ENCODE measurements at regions not wholly inside any gene's neighbourhood (a gene's known extent, or its start where the extent isn't known, plus 50 kb on each side); places are given as distances from the start of the nearest gene placed in this dataset.

DNA sequence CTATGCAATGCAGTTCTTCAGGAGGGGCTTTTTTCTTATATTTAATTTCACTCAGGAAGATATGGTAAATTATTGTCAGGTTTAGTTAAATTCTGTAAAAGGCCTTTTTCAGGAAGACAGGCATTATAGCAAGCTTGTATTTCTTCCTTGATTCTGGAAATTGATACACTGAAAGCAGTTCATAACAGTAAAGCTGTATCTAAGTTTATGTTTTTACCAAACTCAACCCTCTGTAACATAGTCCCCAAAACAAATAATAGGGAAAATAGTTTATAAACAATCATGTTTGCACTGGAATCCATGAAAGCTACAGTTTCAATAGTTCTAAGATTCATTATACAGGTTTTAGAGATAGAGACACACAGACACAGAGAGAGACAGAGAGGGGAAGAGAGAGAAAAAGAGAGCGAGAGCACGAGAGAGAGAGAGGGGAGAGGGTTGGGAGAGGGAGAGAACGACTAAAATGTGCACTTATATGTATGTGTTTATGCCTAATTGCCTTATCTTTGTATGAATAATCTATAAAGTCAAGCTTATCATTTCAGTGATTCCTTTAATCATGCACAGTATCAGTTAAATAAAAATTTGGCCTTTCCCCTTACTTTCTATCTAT is 454.4 kb downstream of the RFPL4B start:
- Mint-ChIP-seq H3K9me3 (no peaks in the 10 kb centered on the region), H3K27ac (no peak overlapping the region), H3K36me3 (ENCODE audit: low read depth) (no peaks in the 10 kb centered on the region), H3K4me1 (peaks cover 5% of the 10 kb centered on the region; the same call in 2 of the 3 replicates), H3K27me3 (ENCODE audit: insufficient read depth, low read depth, poor library complexity) (no peaks in the 10 kb centered on the region), H3K4me3 (no peak overlapping the region)
- Histone ChIP-seq H2AFZ (no peak overlapping the region), H4K20me1 (replicated peaks; ENCODE audit: insufficient read depth) (no peaks in the 10 kb centered on the region), H3K36me3 (ENCODE audit: insufficient read depth) (no peaks in the 10 kb centered on the region), H3K4me1 (ENCODE audit: insufficient read depth) (no peaks in the 10 kb centered on the region), H3K4me2 (no peak overlapping the region), H3K27ac (ENCODE audit: low read depth) (no peak overlapping the region), H3F3A (replicated peaks; ENCODE audit: low read depth) (no peaks in the 10 kb centered on the region), H3K27me3 (ENCODE audit: insufficient read depth) (no peaks in the 10 kb centered on the region), H3K79me2 (replicated peaks; ENCODE audit: insufficient read depth) (no peaks in the 10 kb centered on the region), H3K9me2 (ENCODE audit: insufficient read depth) (no peaks in the 10 kb centered on the region), H3K4me3 (no peak overlapping the region)
- DNase-seq (ENCODE audit: low spot score) (no peak), ATAC-seq (no peak)
- TF ChIP-seq ZNF331 (CRISPR knock-in tag; IDR thresholded peaks at IDR 0.05; ENCODE audit: low read depth), result no peak
- no peak for TF ChIP-seq JUNB (IDR thresholded peaks at IDR 0.05; ENCODE audit: unreplicated experiment)
- TF ChIP-seq, protein P1, sequence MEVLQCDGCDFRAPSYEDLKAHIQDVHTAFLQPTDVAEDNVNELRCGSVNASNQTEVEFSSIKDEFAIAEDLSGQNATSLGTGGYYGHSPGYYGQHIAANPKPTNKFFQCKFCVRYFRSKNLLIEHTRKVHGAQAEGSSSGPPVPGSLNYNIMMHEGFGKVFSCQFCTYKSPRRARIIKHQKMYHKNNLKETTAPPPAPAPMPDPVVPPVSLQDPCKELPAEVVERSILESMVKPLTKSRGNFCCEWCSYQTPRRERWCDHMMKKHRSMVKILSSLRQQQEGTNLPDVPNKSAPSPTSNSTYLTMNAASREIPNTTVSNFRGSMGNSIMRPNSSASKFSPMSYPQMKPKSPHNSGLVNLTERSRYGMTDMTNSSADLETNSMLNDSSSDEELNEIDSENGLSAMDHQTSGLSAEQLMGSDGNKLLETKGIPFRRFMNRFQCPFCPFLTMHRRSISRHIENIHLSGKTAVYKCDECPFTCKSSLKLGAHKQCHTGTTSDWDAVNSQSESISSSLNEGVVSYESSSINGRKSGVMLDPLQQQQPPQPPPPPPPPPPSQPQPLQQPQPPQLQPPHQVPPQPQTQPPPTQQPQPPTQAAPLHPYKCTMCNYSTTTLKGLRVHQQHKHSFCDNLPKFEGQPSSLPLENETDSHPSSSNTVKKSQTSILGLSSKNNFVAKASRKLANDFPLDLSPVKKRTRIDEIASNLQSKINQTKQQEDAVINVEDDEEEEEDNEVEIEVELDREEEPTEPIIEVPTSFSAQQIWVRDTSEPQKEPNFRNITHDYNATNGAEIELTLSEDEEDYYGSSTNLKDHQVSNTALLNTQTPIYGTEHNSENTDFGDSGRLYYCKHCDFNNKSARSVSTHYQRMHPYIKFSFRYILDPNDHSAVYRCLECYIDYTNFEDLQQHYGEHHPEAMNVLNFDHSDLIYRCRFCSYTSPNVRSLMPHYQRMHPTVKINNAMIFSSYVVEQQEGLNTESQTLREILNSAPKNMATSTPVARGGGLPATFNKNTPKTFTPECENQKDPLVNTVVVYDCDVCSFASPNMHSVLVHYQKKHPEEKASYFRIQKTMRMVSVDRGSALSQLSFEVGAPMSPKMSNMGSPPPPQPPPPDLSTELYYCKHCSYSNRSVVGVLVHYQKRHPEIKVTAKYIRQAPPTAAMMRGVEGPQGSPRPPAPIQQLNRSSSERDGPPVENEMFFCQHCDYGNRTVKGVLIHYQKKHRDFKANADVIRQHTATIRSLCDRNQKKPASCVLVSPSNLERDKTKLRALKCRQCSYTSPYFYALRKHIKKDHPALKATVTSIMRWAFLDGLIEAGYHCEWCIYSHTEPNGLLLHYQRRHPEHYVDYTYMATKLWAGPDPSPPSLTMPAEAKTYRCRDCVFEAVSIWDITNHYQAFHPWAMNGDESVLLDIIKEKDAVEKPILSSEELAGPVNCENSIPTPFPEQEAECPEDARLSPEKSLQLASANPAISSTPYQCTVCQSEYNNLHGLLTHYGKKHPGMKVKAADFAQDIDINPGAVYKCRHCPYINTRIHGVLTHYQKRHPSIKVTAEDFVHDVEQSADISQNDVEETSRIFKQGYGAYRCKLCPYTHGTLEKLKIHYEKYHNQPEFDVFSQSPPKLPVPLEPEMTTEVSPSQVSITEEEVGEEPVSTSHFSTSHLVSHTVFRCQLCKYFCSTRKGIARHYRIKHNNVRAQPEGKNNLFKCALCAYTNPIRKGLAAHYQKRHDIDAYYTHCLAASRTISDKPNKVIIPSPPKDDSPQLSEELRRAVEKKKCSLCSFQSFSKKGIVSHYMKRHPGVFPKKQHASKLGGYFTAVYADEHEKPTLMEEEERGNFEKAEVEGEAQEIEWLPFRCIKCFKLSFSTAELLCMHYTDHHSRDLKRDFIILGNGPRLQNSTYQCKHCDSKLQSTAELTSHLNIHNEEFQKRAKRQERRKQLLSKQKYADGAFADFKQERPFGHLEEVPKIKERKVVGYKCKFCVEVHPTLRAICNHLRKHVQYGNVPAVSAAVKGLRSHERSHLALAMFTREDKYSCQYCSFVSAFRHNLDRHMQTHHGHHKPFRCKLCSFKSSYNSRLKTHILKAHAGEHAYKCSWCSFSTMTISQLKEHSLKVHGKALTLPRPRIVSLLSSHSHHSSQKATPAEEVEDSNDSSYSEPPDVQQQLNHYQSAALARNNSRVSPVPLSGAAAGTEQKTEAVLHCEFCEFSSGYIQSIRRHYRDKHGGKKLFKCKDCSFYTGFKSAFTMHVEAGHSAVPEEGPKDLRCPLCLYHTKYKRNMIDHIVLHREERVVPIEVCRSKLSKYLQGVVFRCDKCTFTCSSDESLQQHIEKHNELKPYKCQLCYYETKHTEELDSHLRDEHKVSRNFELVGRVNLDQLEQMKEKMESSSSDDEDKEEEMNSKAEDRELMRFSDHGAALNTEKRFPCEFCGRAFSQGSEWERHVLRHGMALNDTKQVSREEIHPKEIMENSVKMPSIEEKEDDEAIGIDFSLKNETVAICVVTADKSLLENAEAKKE (CRISPR knock-in tag; IDR thresholded peaks at IDR 0.05), result no peak
- no peak for TF ChIP-seq ETS1 (IDR thresholded peaks at IDR 0.05)
- TF ChIP-seq NANOG (IDR thresholded peaks at IDR 0.05; ENCODE audit: borderline replicate concordance), result no peak
- no peak for TF ChIP-seq EZH2phosphoT487 (IDR thresholded peaks at IDR 0.05; ENCODE audit: unreplicated experiment)
- TF ChIP-seq, protein P2, sequence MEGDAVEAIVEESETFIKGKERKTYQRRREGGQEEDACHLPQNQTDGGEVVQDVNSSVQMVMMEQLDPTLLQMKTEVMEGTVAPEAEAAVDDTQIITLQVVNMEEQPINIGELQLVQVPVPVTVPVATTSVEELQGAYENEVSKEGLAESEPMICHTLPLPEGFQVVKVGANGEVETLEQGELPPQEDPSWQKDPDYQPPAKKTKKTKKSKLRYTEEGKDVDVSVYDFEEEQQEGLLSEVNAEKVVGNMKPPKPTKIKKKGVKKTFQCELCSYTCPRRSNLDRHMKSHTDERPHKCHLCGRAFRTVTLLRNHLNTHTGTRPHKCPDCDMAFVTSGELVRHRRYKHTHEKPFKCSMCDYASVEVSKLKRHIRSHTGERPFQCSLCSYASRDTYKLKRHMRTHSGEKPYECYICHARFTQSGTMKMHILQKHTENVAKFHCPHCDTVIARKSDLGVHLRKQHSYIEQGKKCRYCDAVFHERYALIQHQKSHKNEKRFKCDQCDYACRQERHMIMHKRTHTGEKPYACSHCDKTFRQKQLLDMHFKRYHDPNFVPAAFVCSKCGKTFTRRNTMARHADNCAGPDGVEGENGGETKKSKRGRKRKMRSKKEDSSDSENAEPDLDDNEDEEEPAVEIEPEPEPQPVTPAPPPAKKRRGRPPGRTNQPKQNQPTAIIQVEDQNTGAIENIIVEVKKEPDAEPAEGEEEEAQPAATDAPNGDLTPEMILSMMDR (conservative IDR thresholded peaks at IDR 0.05; ENCODE audit: low read depth in 2 of 2), result no peak
- TF ChIP-seq STAT1 (IDR thresholded peaks at IDR 0.05; ENCODE audit: unreplicated experiment), result no peak
- TF ChIP-seq, protein P3, sequence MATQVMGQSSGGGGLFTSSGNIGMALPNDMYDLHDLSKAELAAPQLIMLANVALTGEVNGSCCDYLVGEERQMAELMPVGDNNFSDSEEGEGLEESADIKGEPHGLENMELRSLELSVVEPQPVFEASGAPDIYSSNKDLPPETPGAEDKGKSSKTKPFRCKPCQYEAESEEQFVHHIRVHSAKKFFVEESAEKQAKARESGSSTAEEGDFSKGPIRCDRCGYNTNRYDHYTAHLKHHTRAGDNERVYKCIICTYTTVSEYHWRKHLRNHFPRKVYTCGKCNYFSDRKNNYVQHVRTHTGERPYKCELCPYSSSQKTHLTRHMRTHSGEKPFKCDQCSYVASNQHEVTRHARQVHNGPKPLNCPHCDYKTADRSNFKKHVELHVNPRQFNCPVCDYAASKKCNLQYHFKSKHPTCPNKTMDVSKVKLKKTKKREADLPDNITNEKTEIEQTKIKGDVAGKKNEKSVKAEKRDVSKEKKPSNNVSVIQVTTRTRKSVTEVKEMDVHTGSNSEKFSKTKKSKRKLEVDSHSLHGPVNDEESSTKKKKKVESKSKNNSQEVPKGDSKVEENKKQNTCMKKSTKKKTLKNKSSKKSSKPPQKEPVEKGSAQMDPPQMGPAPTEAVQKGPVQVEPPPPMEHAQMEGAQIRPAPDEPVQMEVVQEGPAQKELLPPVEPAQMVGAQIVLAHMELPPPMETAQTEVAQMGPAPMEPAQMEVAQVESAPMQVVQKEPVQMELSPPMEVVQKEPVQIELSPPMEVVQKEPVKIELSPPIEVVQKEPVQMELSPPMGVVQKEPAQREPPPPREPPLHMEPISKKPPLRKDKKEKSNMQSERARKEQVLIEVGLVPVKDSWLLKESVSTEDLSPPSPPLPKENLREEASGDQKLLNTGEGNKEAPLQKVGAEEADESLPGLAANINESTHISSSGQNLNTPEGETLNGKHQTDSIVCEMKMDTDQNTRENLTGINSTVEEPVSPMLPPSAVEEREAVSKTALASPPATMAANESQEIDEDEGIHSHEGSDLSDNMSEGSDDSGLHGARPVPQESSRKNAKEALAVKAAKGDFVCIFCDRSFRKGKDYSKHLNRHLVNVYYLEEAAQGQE (IDR thresholded peaks at IDR 0.05; ENCODE audit: unreplicated experiment), result no peak
- no peak for TF ChIP-seq POLR2AphosphoS5 (IDR thresholded peaks at IDR 0.05; ENCODE audit: low read depth)
- no peak for TF ChIP-seq CREB1 (CRISPR knock-in tag; IDR thresholded peaks at IDR 0.05; ENCODE audit: low read depth)
